GM12873 (cell line): ENCODE measurements at regions not wholly inside any gene's neighbourhood (a gene's known extent, or its start where the extent isn't known, plus 50 kb on each side); places are given as distances from the start of the nearest gene placed in this dataset.
A peak's percentile ranks its signal among the peaks of the same experiment; 100 is the strongest.

Experiments
- CTCF ChIP-seq: IDR thresholded peaks from 2 replicates; pipeline ENCODE4 v1.5.1; 2012; ENCODE audit warnings: low read depth, mild to moderate bottlenecking, moderate library complexity, low read length, control low read depth; ENCODE audit not compliant: insufficient read depth; ENCODE audit errors: missing control alignments

- TF ChIP-seq CTCF, result no peak
Observed at GRCh38 chr6:26215585-26216358, 128.5 kb downstream of the HFE start.

DNA sequence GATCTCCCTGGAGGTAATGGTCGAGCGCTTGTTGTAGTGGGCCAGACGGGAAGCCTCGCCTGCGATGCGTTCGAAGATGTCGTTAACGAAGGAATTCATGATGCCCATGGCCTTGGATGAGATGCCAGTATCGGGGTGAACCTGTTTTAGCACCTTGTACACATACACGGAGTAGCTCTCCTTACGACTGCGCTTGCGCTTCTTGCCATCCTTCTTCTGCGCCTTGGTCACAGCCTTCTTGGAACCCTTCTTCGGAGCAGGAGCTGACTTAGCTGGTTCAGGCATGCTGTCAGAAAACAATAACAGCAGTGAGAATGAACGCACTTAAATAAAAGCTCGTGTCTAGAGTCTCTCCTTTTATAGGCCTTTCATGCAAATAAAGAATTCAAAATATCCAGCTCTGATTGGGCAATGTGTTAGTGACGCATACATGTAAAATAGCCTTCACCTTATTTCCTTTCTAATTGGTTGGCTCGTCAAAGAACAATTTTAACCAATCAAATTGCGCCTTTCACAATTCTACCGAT lies 129.2 kb downstream of the HFE start:
- TF ChIP-seq CTCF, result no peak

DNA sequence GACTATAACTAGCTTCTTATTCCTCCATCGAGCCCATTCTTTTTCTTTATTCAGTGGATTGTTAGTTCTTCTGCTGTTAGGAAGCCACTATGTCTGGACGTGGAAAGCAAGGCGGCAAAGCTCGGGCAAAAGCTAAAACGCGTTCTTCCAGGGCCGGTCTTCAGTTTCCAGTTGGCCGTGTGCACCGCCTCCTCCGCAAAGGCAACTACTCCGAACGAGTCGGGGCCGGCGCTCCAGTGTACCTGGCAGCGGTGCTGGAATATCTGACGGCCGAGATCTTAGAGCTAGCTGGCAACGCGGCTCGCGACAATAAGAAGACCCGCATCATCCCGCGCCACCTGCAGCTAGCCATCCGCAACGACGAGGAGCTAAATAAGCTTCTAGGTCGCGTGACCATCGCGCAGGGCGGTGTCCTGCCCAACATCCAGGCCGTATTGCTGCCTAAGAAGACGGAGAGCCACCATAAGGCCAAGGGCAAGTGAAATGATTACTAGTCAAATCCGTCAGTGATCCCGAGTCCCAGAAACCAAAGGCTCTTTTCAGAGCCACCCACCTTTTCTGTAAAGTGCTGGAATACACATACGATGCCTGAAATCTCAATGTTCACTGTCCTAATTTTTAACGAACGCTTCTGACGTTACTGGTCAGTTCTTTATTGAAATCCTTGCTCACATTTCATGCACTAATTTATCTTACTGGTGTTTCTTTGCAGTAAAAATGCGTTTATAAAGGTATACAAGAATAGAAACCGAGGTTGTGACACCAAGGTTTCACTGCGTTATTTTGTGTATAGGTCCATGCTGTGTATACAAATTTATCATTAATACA lies 129.9 kb downstream of the HFE start:
- peak; percentile 33 for TF ChIP-seq CTCF

GRCh38 chr6:26217714-26218075 lies 130.5 kb downstream of the HFE start:
- TF ChIP-seq CTCF, result no peak

DNA sequence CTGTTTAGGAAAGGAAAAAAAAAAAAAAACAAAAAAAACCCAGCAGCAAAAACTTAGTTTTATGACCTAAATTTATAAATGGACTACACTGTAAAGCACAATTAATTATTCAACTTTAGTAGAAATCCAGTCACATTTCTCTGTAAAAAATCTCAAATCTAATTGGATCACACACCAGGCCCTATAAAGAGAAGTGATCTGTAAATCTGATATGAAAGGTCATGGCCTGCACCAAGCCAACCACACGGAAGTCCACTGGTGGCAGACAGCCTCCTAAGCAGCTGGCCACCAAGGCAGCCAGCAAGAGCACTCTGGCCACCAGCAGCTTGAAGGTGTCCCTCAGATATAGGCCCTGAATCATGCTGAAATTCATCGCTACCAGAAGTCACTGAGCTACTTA lies 131.6 kb downstream of the HFE start:
- TF ChIP-seq CTCF, result no peak

DNA sequence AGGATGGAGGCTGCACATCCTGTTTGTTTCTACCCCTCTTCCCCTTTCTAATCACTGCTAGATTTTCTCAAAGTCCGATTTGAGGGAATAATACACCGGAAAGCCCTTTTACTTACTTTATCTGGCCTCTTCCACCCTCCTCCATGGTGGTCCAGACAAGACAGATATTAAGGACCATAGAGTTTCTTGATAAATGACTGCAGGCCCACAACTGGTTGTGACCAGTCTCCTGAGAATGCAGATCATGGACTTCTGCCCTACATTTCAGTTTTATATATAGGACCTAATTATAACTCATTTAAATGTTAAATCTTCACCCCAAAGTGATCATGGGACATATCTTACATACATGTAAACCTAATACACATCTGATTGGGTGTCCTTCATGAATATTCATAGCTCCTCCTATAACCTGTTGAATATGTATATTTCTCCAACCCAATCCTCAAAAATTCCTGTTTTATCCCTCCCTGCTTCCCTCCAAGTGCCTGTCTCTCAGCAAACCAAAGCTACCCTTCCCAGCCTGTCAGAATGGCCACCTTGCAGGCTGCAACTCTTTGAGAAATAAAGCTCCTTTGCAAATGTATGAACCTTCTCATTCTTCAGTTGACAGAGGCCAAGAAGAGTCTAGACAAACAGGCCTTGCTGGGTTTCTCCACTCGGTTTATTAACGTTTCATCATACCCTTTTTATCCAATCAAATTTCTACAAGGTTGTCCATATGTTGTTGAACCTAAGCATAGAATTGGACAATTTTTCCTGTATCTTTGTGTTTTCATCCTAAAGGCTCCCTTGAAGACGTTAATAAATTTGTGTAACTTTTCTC lies 133.1 kb downstream of the HFE start:
- TF ChIP-seq CTCF, result no peak

- TF ChIP-seq CTCF, result no peak
Observed at GRCh38 chr6:26221186-26221585, 134.0 kb downstream of the HFE start.
